ENCODE measurements at regions not wholly inside any gene's neighbourhood (a gene's known extent, or its start where the extent isn't known, plus 50 kb on each side); places are given as distances from the start of the nearest gene placed in this dataset.

DNA sequence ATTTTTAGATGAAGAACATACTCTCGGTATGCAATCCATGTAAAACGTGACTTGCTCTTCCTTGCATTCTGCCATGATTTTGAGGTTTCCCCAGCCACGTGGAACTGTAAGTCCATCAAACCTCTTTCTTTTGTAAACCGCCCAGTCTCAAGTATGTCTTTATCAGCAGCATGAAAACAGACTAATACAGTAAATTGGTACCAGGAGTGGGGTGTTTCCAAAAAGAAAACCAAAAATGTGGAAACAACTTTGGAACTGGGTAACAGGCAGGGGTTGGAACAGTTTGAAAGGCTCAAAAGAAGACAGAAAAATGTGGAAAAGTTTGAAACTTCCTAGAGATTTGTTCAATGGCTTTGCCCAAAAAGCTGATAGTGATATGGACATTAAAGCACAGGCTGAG lies 1957.9 kb downstream of the SUCLG1 start:
- TF ChIP-seq POLR2AphosphoS5 (IDR thresholded peaks at IDR 0.05; ENCODE audit: borderline replicate concordance, low read depth, low read length) (no peak), EZH2 (IDR thresholded peaks at IDR 0.05) (no peak)

All from SK-N-MC (cell line).